SK-N-SH (cell line): ENCODE measurements at regions not wholly inside any gene's neighbourhood (a gene's known extent, or its start where the extent isn't known, plus 50 kb on each side); places are given as distances from the start of the nearest gene placed in this dataset.

Experiments used
- CHD2 ChIP-seq: fragments of 150-350 bp; IDR thresholded peaks from 2 replicates; pipeline ENCODE4 v1.6.1; 2018; ENCODE audit warnings: low read length; ENCODE audit not compliant: partially characterized antibody
- CTCF ChIP-seq: fragments of 200-600 bp; sonication (generic); IDR thresholded peaks from 2 replicates; pipeline ENCODE4 v1.6.1; 2017; ENCODE audit warnings: antibody characterized with exemption, mild to moderate bottlenecking, moderate library complexity
- RAD21 ChIP-seq: IDR thresholded peaks from 2 replicates; pipeline ENCODE4 v1.6.1; 2012; ENCODE audit warnings: mild to moderate bottlenecking, low read length

DNA sequence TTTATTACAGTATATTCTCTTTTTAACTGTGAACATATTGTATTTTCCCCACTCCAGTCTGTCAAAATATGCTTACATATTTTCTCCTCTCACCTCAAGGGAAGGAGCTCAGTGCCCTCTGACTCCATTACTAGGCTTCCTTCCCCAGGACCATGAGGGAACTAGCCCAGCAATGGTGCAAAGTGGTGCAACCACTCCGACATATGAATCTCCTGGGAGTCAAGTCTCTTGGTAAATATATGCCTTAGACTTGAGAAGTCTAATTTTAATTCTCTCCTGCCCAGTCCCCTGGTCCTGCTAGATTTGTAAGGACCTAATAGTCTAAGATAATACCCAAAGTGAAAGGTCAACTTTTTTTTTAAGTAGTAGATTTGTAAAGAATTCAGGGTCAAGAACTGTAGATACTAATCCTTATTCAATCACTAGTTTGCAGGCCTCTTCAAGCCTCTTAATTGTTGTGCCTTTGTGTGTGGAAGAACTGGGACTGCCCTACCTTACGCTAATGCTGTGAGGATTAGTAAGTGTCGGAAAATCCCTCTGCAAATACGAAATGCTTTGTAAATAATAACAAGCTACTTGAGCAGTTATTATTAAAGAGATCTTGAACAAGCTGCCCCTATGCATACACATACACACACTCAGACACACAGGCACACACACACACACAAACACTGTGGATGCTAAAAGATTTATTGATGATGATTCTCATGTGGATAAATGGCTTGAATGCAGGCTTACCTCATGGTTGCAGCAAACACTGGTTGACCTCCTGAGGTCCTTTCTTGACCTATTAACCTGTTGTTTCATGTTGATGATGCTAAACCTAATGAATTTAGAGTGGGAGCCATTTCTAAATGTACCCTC, 251.2 kb upstream of the PARD3B start:
- no peak for TF ChIP-seq RAD21
- no peak for TF ChIP-seq CHD2
- no peak for TF ChIP-seq CTCF
